ENCODE measurements at regions not wholly inside any gene's neighbourhood (a gene's known extent, or its start where the extent isn't known, plus 50 kb on each side); places are given as distances from the start of the nearest gene placed in this dataset.
"Not testable (repeated sequence)": the region's sequence is repeated elsewhere in the genome, so short reads cannot be mapped to it uniquely, and the experiment has no call there.

DNA sequence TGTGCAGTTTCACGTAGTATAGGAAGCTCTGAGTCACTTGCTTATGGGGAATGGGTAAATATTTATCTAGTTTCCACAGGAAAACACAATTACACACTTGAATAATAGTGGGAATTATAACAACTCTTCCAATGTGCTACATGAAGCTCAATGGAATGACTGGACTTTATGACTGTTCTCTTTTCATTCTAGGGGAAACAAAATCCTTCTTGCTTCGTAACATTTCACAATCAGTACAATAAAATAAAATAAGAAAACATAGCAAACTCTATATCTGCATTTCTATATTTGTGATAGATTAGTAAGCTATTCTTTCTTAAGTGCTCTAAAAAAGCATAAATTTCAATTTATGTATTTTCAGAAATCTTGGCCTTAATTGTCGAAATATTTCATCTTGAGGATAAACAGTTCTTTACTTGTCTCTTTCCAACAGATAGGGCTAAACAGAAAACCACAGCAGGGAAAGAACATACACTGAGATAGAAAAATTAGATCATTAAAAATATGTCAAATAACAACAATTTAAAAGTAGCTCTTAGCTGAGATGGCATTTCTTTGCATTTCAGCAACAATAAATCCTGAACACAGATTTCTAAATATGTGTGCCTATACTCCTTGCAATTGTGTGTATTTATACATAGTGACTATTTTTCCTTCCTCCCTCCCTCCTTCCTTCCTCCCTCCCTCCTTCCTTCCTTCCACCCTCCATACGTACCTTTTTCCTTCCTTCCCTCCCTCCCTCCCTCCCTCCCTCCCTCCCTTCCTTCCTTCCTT is 395.5 kb upstream of the KCNMB2 start:
- Histone ChIP-seq H3K27ac (no peak overlapping the region), H3K9me3 (no peaks in the 10 kb centered on the region), H3K4me1 (no peaks in the 10 kb centered on the region), H3K27me3 (no peaks in the 10 kb centered on the region), H3K4me3 (no peak overlapping the region), H3K36me3 (no peaks in the 10 kb centered on the region)
- intact Hi-C loops (cut with DNase I), result no loop called here
- DNase-seq (ENCODE audit: low spot score in 2 of 2), result no peak
- TF ChIP-seq, protein P1, sequence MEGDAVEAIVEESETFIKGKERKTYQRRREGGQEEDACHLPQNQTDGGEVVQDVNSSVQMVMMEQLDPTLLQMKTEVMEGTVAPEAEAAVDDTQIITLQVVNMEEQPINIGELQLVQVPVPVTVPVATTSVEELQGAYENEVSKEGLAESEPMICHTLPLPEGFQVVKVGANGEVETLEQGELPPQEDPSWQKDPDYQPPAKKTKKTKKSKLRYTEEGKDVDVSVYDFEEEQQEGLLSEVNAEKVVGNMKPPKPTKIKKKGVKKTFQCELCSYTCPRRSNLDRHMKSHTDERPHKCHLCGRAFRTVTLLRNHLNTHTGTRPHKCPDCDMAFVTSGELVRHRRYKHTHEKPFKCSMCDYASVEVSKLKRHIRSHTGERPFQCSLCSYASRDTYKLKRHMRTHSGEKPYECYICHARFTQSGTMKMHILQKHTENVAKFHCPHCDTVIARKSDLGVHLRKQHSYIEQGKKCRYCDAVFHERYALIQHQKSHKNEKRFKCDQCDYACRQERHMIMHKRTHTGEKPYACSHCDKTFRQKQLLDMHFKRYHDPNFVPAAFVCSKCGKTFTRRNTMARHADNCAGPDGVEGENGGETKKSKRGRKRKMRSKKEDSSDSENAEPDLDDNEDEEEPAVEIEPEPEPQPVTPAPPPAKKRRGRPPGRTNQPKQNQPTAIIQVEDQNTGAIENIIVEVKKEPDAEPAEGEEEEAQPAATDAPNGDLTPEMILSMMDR (IDR thresholded peaks at IDR 0.05), result no peak

DNA sequence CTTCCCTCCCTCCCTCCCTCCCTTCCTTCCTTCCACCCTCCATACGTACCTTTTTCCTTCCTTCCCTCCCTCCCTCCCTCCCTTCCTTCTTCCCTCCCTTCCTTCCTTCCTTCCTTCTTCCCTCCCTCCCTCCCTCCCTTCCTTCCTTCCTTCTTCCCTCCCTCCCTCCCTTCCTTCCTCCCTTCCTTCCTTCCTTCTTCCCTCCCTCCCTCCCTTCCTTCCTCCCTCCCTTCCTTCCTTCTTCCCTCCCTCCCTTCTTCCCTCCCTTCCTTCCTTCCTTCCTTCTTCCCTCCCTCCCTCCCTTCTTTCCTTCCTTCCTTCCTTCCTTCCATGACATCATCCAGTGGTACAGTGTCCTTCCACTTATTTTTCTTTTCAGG is 394.9 kb upstream of the KCNMB2 start:
- H3K27ac ChIP-seq; H3K4me1 ChIP-seq; H3K36me3 ChIP-seq; DNase-seq (ENCODE audit: low spot score in 2 of 2); H3K9me3 ChIP-seq; H3K4me3 ChIP-seq; intact Hi-C loops (cut with DNase I); H3K27me3 ChIP-seq: not testable (repeated sequence)

DNA sequence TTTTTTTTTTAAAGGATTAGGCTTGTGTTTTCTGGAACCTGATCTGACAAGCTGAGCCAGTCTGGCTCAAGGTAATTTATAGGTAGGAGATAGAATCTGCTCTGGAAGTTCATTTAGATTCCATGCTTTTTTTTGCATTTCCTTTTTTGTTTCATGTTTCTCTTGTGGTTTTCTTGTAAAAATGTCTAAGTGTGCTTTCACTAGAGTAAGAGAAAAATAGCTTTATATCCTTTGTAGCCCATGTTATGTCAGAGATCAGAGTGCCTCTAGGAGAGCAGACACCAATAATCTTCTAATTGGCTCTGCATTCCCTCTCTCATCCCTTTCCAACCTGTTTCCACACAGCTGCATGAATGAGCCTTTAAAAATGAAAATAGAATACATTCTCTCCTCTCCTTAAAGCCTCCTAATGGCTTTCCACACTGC is 389.8 kb upstream of the KCNMB2 start:
- Histone ChIP-seq H3K4me3 (no peak overlapping the region), H3K27ac (no peak overlapping the region), H3K4me1 (no peaks in the 10 kb centered on the region), H3K36me3 (no peaks in the 10 kb centered on the region), H3K27me3 (no peaks in the 10 kb centered on the region), H3K9me3 (no peaks in the 10 kb centered on the region)
- TF ChIP-seq, protein P1 (IDR thresholded peaks at IDR 0.05), result no peak
- intact Hi-C loops (cut with DNase I), result no loop called here
- DNase-seq (ENCODE audit: low spot score in 2 of 2), result no peak

DNA sequence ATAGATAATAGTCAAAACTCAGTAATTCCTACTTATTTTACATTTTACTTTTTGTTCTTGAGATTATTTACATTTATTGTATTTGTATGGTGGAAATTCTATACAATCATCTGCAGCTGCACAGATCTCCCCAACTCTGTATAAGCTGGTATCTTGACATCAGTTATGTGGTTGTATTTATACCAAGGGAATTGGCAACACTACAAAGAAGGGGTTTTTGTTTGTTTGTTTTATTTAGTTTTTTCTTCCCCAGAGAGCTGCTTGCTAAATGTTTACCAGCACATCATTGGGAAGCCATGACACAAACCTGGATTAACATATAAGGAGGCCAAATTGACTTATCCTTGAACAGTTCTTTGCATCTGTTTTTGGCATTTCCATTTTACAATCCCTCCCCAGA is 389.2 kb upstream of the KCNMB2 start:
- H3K4me3 ChIP-seq, result no peak overlapping the region
- H3K9me3 ChIP-seq, result no peaks in the 10 kb centered on the region
- H3K27me3 ChIP-seq, result no peaks in the 10 kb centered on the region
- H3K36me3 ChIP-seq, result no peaks in the 10 kb centered on the region
- no peak overlapping the region for H3K27ac ChIP-seq
- no peaks in the 10 kb centered on the region for H3K4me1 ChIP-seq
- DNase-seq (ENCODE audit: low spot score in 2 of 2), result no peak
- intact Hi-C loops (cut with DNase I), result no loop called here
- TF ChIP-seq, protein P1 (IDR thresholded peaks at IDR 0.05), result no peak

DNA sequence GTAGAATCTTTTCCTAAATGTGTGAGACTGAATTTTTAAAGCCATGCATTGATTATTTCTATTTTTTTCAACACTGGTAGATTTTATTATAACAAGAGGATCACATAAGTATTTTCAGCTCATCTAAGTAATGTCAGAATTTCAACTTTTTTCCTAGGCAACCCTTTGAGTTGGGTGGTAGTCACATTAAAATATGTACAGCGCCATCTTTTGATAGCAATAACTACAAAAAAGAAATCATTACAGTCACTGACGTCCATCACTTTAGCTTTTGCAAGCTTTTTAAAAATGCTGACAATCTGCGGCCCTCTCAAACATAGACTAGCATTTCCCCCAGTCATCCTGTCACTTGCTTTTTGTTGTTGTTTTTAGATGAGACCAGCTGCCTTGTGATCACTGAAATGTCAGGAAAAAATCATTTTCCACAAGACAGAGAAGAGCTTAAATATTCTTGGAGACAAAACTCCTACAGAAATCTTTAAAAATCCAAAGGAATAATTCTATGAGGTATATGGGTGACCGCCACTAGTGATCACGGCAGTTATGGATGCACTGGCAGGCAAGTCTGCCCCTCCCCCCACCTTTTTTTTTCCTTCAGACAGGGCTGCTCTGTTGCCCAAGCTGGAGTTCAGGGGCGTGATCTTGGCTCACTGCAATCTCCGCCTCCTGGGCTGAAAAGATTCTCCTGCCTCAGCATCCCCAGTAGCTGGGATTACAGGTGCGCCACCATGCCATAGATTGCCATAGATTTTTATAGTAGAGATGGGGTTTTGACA is 384.0 kb upstream of the KCNMB2 start:
- intact Hi-C loops (cut with DNase I), result no loop called here
- Histone ChIP-seq H3K36me3 (no peaks in the 10 kb centered on the region), H3K4me3 (no peak overlapping the region), H3K4me1 (no peaks in the 10 kb centered on the region), H3K27me3 (no peaks in the 10 kb centered on the region), H3K27ac (no peak overlapping the region), H3K9me3 (no peaks in the 10 kb centered on the region)
- TF ChIP-seq, protein P1 (IDR thresholded peaks at IDR 0.05), result no peak
- no peak for DNase-seq (ENCODE audit: low spot score in 2 of 2)

DNA sequence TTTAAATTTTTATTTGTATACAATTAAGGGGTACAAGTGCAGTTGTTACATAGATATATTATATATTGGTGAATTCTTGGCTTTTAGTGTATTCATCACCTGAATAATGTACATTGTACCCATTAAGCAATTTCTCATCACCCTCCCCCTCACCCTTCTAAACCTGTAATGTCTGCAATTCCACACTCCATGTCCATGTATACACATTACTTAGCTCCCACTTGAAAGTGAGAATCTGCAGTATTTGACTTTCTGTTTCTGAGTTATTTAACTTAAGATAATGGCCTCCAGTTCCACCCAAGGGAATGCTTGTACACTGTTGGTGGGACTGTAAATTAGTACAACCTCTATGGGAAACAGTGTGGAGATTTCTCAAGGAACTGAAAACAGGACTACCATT is 383.2 kb upstream of the KCNMB2 start:
- Histone ChIP-seq H3K36me3 (no peaks in the 10 kb centered on the region), H3K4me3 (no peak overlapping the region), H3K4me1 (no peaks in the 10 kb centered on the region), H3K27me3 (no peaks in the 10 kb centered on the region), H3K9me3 (no peaks in the 10 kb centered on the region), H3K27ac (no peak overlapping the region)
- no peak for DNase-seq (ENCODE audit: low spot score in 2 of 2)
- intact Hi-C loops (cut with DNase I), result no loop called here
- TF ChIP-seq, protein P1 (IDR thresholded peaks at IDR 0.05), result no peak

Data from ascending aorta (tissue), 2 donors.